Middle frontal gyrus (tissue), 1 donor: ENCODE measurements at regions not wholly inside any gene's neighbourhood (a gene's known extent, or its start where the extent isn't known, plus 50 kb on each side); places are given as distances from the start of the nearest gene placed in this dataset.

ENCODE experiments used
- DNase-seq: peaks from one replicate; pipeline ENCODE4 v3.0.0-alpha.2; 2015; ENCODE audit warnings: low spot score; ENCODE audit errors: extremely low spot score

- DNase-seq = no peak
Observed at GRCh38 chr1:201589186-201589585, 50.3 kb downstream of the NAV1 start.

GRCh38 chr1:201590474-201590873 is 51.5 kb downstream of the NAV1 start:
- DNase-seq = no peak

- DNase-seq = no peak
Observed at GRCh38 chr1:201591348-201591747, 52.4 kb downstream of the NAV1 start.

GRCh38 chr1:201591981-201592380 is 53.1 kb downstream of the NAV1 start:
- DNase-seq = no peak

- DNase-seq = no peak
Observed at GRCh38 chr1:201593200-201593921, 54.4 kb downstream of the NAV1 start.

GRCh38 chr1:201594575-201595245 is 55.8 kb downstream of the NAV1 start:
- no peak for DNase-seq

- no peak for DNase-seq
Observed at GRCh38 chr1:201595381-201595780, 56.5 kb downstream of the NAV1 start.

- no peak for DNase-seq
Observed at GRCh38 chr1:201596101-201596868, 57.4 kb downstream of the NAV1 start.

GRCh38 chr1:201597551-201598230 is 58.8 kb downstream of the NAV1 start:
- no peak for DNase-seq

- no peak for DNase-seq
Observed at GRCh38 chr1:201598396-201598795, 59.5 kb downstream of the NAV1 start.

- DNase-seq = no peak
Observed at GRCh38 chr1:201598973-201599372, 60.0 kb downstream of the NAV1 start.

- DNase-seq = no peak
Observed at GRCh38 chr1:201599548-201599947, 60.6 kb downstream of the NAV1 start.

GRCh38 chr1:201602413-201603265 is 63.7 kb downstream of the NAV1 start:
- DNase-seq = no peak

- no peak for DNase-seq
Observed at GRCh38 chr1:201603613-201604232, 64.8 kb downstream of the NAV1 start.

- DNase-seq = no peak
Observed at GRCh38 chr1:201605385-201606010, 66.6 kb downstream of the NAV1 start.

- DNase-seq = no peak
Observed at GRCh38 chr1:201606096-201606495, 67.2 kb downstream of the NAV1 start.

GRCh38 chr1:201606623-201607022 is 67.7 kb downstream of the NAV1 start:
- DNase-seq = no peak

- no peak for DNase-seq
Observed at GRCh38 chr1:201608635-201609395, 69.9 kb downstream of the NAV1 start.

GRCh38 chr1:201609661-201610318 is 70.9 kb downstream of the NAV1 start:
- DNase-seq = no peak
